ENCODE measurements at regions not wholly inside any gene's neighbourhood (a gene's known extent, or its start where the extent isn't known, plus 50 kb on each side); places are given as distances from the start of the nearest gene placed in this dataset.
A peak's percentile ranks its signal among the peaks of the same experiment; 100 is the strongest.

DNA sequence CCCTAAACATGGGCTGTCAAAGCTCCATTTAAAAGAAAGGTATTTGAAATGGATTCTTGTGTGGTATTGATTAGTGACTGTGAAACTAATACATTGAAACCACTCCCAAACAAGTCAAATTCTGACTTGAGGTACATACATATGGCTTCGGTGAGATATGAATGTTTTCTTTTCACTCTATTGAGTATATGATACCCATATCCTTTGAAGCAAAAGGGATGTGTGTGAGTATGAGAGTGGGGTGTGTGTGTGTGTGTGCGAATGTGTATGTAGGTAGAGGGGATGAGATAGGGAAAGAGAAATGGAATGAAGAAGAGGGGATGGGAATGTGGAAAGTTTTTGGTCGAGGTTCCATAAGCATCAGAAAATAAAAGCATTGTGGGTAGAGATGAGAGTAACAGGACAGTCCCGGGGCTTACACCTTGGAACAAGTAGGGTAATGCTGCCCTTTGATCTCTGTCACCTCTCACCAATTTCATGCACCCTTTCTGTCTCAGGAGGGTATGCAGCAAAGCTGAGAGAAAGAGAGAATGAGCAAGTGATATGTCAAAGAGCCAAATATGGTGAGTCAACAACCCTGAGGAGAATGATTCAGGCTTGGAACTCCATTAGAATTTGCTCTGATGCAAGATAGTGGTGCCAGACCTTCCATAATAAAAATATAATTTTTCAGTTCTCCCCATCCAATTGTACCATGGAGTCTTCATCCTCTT, 64.0 kb upstream of the ZEB2 start:
- H3K36me3 ChIP-seq (ENCODE audit: control insufficient read depth, insufficient read depth, low read length) = no peaks in the 10 kb centered on the region
- no peak overlapping the region for H3K9ac ChIP-seq (ENCODE audit: insufficient read depth, low read length)
- H3K4me1 ChIP-seq (ENCODE audit: control insufficient read depth, extremely low read depth, insufficient read depth, low read length) = peaks cover 2% of the 10 kb centered on the region
- H3K79me2 ChIP-seq (ENCODE audit: control insufficient read depth, insufficient read depth, low read length) = no peaks in the 10 kb centered on the region
- no peaks in the 10 kb centered on the region for H3K9me3 ChIP-seq (ENCODE audit: control insufficient read depth, insufficient read depth, low read depth, low read length)
- H2AFZ ChIP-seq (ENCODE audit: low read length) = no peak overlapping the region
- no peaks in the 10 kb centered on the region for H4K20me1 ChIP-seq (ENCODE audit: control insufficient read depth, extremely low read depth, insufficient read depth, low read length)
- H3K4me2 ChIP-seq (ENCODE audit: extremely low read depth, insufficient read depth, low read length) = no peak overlapping the region
- H3K27me3 ChIP-seq (ENCODE audit: control insufficient read depth, insufficient read depth, low read length) = no peaks in the 10 kb centered on the region
- TF ChIP-seq EZH2 (IDR thresholded peaks at IDR 0.05; ENCODE audit: low read length, missing control alignments) = no peak
- TF ChIP-seq, protein P1, sequence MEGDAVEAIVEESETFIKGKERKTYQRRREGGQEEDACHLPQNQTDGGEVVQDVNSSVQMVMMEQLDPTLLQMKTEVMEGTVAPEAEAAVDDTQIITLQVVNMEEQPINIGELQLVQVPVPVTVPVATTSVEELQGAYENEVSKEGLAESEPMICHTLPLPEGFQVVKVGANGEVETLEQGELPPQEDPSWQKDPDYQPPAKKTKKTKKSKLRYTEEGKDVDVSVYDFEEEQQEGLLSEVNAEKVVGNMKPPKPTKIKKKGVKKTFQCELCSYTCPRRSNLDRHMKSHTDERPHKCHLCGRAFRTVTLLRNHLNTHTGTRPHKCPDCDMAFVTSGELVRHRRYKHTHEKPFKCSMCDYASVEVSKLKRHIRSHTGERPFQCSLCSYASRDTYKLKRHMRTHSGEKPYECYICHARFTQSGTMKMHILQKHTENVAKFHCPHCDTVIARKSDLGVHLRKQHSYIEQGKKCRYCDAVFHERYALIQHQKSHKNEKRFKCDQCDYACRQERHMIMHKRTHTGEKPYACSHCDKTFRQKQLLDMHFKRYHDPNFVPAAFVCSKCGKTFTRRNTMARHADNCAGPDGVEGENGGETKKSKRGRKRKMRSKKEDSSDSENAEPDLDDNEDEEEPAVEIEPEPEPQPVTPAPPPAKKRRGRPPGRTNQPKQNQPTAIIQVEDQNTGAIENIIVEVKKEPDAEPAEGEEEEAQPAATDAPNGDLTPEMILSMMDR (conservative IDR thresholded peaks at IDR 0.05 in 1 of 2, IDR thresholded peaks at IDR 0.05 in 1 of 2; ENCODE audit: low read depth in 1 of 2, low read length in 2 of 2) = no peak
- DNase-seq (ENCODE audit: low read depth in 2 of 2) = peak; percentile 85 to 86
- no peak overlapping the region for H3K27ac ChIP-seq (ENCODE audit: insufficient read depth, low read length)
- no peak overlapping the region for H3K4me3 ChIP-seq (replicated peaks in 1 of 4; ENCODE audit: control extremely low read depth in 1 of 4, insufficient read depth in 1 of 4, low read depth in 3 of 4, low read length in 4 of 4)

DNA sequence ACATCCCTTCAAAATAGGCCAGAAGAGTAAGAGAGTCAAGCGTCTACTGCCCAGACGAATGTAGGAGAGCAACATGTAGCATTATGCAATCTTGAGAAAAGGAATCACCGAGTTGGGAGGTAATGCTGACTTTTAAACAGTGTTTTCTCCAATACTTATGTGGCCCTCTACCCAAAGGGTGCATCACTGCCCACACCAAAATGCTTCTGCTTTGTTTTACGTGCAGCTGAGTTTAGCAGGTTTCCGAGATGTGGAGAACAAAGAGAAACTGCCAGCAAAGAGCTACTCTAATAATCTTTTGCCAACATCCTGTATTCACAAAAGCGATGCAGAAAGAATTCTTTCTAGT, 63.4 kb upstream of the ZEB2 start:
- H2AFZ ChIP-seq (ENCODE audit: low read length) = no peak overlapping the region
- no peak overlapping the region for H3K4me3 ChIP-seq (replicated peaks in 1 of 4; ENCODE audit: control extremely low read depth in 1 of 4, insufficient read depth in 1 of 4, low read depth in 3 of 4, low read length in 4 of 4)
- no peak overlapping the region for H3K9ac ChIP-seq (ENCODE audit: insufficient read depth, low read length)
- H3K4me2 ChIP-seq (ENCODE audit: extremely low read depth, insufficient read depth, low read length) = no peak overlapping the region
- no peaks in the 10 kb centered on the region for H4K20me1 ChIP-seq (ENCODE audit: control insufficient read depth, extremely low read depth, insufficient read depth, low read length)
- no peaks in the 10 kb centered on the region for H3K27me3 ChIP-seq (ENCODE audit: control insufficient read depth, insufficient read depth, low read length)
- no peak for DNase-seq (ENCODE audit: low read depth in 2 of 2)
- TF ChIP-seq, protein P1 (conservative IDR thresholded peaks at IDR 0.05 in 1 of 2, IDR thresholded peaks at IDR 0.05 in 1 of 2; ENCODE audit: low read depth in 1 of 2, low read length in 2 of 2) = no peak
- TF ChIP-seq EZH2 (IDR thresholded peaks at IDR 0.05; ENCODE audit: low read length, missing control alignments) = no peak
- peaks cover 2% of the 10 kb centered on the region for H3K4me1 ChIP-seq (ENCODE audit: control insufficient read depth, extremely low read depth, insufficient read depth, low read length)
- no peaks in the 10 kb centered on the region for H3K9me3 ChIP-seq (ENCODE audit: control insufficient read depth, insufficient read depth, low read depth, low read length)
- no peak overlapping the region for H3K27ac ChIP-seq (ENCODE audit: insufficient read depth, low read length)
- no peaks in the 10 kb centered on the region for H3K36me3 ChIP-seq (ENCODE audit: control insufficient read depth, insufficient read depth, low read length)
- H3K79me2 ChIP-seq (ENCODE audit: control insufficient read depth, insufficient read depth, low read length) = no peaks in the 10 kb centered on the region

DNA sequence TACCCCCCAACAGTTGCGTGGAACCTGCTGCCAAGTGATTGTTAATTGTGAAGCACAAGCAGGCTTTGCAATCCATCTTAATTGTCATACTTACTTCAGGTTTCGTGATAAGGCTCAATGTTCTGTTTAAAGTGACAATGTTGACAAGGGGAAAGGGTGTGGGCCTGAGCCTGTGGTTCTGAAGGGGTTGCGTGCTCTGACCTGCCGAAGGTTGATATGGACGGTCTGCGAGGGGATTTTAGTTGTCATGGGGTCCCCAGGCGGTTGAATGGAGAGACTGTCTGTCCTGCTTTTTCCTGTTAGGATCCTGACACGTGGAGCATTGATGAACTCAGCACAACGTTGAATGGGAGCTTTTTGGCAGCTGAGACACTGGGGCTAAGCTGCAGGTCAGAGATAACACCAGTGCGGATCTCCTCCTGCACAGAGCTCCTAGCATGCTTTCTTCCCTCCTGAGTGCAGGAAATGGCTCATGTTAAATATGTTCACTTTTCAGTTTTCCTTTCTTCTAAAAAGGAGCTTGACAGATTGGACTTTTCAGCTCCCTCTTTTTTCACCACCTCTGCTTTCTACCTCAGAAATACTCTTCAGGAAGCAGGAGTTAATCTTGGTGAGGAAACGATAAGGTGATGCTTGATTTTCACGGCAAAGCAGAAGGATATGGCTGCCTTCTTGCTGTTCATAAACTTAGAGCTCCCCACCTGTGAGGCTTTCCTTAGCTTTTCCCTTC, 62.9 kb upstream of the ZEB2 start:
- no peak overlapping the region for H3K9ac ChIP-seq (ENCODE audit: insufficient read depth, low read length)
- H3K4me3 ChIP-seq (replicated peaks in 1 of 4; ENCODE audit: control extremely low read depth in 1 of 4, insufficient read depth in 1 of 4, low read depth in 3 of 4, low read length in 4 of 4) = no peak overlapping the region
- H2AFZ ChIP-seq (ENCODE audit: low read length) = no peak overlapping the region
- no peak for DNase-seq (ENCODE audit: low read depth in 2 of 2)
- peaks cover 2% of the 10 kb centered on the region for H3K4me1 ChIP-seq (ENCODE audit: control insufficient read depth, extremely low read depth, insufficient read depth, low read length)
- no peak overlapping the region for H3K4me2 ChIP-seq (ENCODE audit: extremely low read depth, insufficient read depth, low read length)
- H3K27me3 ChIP-seq (ENCODE audit: control insufficient read depth, insufficient read depth, low read length) = no peaks in the 10 kb centered on the region
- no peak overlapping the region for H3K27ac ChIP-seq (ENCODE audit: insufficient read depth, low read length)
- H3K36me3 ChIP-seq (ENCODE audit: control insufficient read depth, insufficient read depth, low read length) = no peaks in the 10 kb centered on the region
- H3K9me3 ChIP-seq (ENCODE audit: control insufficient read depth, insufficient read depth, low read depth, low read length) = no peaks in the 10 kb centered on the region
- no peaks in the 10 kb centered on the region for H3K79me2 ChIP-seq (ENCODE audit: control insufficient read depth, insufficient read depth, low read length)
- no peaks in the 10 kb centered on the region for H4K20me1 ChIP-seq (ENCODE audit: control insufficient read depth, extremely low read depth, insufficient read depth, low read length)
- TF ChIP-seq, protein P1 (conservative IDR thresholded peaks at IDR 0.05 in 1 of 2, IDR thresholded peaks at IDR 0.05 in 1 of 2; ENCODE audit: low read depth in 1 of 2, low read length in 2 of 2) = no peak
- TF ChIP-seq EZH2 (IDR thresholded peaks at IDR 0.05; ENCODE audit: low read length, missing control alignments) = no peak

All from fibroblast of lung (primary cell).